NCI-H2081 (cell line): ENCODE measurements at regions not wholly inside any gene's neighbourhood (a gene's known extent, or its start where the extent isn't known, plus 50 kb on each side); places are given as distances from the start of the nearest gene placed in this dataset.
"Not testable (repeated sequence)": the region's sequence is repeated elsewhere in the genome, so short reads cannot be mapped to it uniquely, and the experiment has no call there.

Experiments used
- DNase-seq, 2 experiments: peaks; one replicate each; lab custom pipeline; 2025; lab: John Stamatoyannopoulos, UW

GRCh38 chr4:138892483-138893407 is 122.8 kb upstream of the NOCT start:
- DNase-seq, result no peak

- DNase-seq, result peak; percentile 70 to 88
Measured at GRCh38 chr4:138891631-138892031, 124.0 kb upstream of the NOCT start.

GRCh38 chr4:138890891-138891570 is 124.5 kb upstream of the NOCT start:
- DNase-seq, result peak; percentile 82 to 95

DNA sequence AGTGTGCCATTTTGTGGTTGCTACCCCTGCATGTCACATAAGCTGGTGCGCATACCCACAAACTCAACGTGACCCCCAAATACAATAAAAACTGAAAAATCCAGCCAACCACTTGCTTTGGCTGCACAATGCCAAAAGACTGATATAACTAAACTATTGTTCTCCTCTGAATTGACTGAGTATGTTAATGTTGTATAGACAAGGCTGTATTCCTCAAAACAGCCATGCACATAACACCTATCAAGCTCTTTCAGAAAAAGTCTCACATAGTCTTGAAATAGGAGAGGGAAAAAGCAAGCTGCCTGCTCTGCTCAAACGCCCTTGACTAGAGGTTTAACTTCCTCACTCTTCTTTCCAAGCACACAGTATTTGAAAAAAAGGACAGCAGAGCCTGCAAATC is 126.4 kb upstream of the NOCT start:
- DNase-seq, result no peak

GRCh38 chr4:138887741-138888140 is 127.8 kb upstream of the NOCT start:
- DNase-seq, result no peak

GRCh38 chr4:138887341-138887740 is 128.2 kb upstream of the NOCT start:
- no peak for DNase-seq

DNA sequence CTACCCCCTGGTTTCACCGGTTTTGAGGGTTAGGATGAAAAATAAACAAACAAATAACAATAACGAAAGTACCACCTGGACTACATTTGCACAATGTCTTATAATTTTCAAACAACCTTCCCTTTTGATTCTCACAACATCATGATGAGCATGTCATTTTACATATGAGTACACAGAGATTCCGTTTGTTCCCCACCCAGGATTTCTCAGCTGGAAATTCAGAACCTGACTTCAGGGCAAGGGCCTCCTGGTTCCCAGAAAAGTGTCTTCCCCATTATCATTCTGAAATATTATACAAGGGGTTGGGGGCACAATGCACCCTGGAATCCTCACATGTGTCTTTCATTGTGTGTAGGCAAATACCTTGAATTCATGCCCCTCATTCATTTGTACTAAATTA is 135.8 kb upstream of the NOCT start:
- DNase-seq, result no peak

GRCh38 chr4:138875891-138876608 is 139.5 kb upstream of the NOCT start:
- DNase-seq, result no peak

GRCh38 chr4:138871555-138871875 is 144.1 kb upstream of the NOCT start:
- DNase-seq, result no peak

DNA sequence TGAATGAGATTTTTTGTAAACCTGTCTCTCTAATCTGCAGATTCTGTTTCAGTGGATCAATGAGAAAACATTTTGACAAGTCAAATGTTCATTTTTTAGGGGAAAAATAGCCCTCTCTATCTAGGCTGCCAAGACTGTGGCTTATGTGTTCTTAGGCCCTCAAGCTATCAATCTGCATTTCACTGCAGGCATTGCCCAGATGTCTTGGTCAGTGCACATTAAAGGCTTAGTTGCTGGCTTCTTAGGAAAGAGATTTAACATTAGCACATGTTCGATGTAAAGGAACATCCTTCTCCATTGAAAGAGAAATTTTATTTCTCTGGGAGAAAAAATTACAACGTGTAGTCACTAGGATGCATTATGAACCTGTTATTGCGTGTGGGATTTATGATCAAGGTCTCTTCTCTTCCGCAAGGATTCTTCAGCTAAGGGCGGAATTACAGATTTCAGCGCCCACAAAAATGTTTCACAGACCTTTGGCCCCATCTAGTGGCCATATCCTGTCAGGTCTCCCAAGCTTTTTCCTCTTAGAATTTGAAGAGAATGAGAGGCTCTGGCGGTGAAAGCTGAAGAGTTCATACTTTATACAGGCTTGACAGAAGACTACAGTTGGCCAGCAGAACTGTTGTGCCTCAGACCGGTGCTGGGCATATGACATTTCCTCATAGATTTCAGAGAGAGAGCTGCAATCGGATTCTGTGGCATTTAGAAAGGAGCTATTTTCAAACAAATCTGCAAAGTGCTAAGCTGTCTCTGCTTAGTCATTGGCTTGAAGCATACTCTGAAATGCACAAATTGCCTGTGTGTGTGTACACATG is 144.6 kb upstream of the NOCT start:
- DNase-seq, result peak; percentile 85 to 91

GRCh38 chr4:138869631-138870030 is 145.9 kb upstream of the NOCT start:
- DNase-seq, result no peak

DNA sequence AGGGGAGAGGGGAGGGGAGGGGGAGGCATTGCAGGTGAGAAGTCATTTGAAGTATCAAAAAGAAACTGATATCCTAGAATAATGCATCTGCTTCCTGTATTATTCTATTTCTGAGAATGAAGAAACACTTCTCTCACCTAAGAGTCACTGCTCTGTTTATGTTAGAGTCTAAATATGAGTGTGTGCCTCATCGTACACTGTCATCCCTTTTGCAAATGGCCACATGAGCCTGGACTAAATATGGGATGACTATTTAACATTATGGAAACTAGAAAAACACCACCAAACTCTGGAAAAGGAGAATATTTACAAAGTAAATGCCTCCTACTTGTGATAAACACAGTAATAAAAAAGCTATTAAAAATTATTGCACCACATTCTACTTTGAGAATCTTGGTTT is 146.4 kb upstream of the NOCT start:
- no peak for DNase-seq

DNA sequence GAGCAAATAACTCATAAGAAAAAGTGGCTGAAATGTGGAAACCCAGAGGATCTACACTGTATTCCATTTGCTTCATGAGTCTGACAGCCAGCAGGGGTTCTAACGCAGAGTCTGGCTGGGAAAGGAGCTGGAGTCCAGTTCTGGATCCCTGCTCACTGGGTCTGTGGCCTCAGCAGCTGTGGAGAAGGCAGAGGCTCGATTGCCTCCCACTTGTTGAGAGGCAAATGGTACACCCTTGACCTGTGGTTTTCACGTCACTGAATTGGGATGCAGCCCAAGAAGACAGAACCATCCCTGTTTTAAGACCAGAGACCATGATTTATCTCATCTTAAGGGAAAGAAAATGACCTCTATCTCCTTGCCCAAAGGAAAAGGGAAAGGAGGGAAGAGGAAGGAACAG is 147.0 kb upstream of the NOCT start:
- DNase-seq, result no peak

DNA sequence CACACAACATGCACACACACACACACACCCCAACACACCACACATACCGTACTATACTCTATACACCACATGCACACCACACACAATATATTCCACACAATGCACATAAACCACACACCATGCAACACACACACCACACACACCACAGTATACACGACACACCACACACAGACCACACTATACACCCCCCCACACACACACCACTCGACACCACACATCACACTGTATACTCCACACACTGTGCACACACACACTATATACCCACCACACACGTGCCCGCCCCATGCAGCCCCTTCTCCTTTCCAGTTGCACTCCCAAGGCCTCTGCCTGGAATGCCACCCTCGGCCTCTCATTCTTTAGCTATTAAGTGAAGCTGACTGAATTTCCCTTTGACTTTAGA is 148.2 kb upstream of the NOCT start:
- DNase-seq, result no peak

DNA sequence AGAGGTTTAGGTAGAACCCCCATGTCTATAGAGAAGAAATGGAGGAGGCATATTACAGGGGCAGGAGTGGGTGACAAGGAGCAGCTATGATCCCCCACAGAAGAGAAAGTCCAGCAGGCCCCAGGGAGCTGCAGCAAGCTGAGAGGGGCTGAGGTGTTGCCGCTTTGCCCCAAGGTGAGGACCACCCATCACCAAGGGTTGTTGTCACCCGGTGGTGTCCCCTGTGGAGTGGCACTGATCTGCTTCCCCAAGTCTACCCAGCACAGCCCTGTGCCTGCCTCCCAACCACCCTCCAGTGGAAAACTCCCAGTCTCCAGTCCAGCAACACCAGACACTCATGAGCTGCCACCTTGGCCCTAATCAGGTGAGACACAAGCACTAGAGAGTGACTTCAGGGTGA is 149.3 kb upstream of the NOCT start:
- no peak for DNase-seq

DNA sequence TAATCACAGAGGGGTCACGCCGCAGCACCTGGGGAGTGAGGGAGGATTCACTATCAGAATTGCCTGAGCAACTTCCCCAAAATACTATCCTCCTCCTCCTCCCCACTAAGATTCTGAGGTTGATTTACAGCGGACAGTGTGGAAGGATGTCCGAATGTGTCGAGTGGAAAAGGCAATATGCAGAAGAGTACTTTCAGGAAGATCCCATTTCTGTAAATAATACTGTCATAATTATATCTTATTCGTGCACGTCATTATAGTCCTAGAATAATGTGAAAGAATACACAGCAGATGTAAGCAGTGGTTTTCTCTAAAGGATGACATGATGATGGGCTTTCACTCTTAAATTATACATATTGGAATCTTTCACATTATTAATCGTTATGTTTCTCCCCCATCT is 149.8 kb upstream of the NOCT start:
- no peak for DNase-seq

GRCh38 chr4:138864961-138865720 is 150.4 kb upstream of the NOCT start:
- peak in 1 of 2 experiments; percentile 51 for DNase-seq

- DNase-seq, result no peak
Measured at GRCh38 chr4:138863160-138863559, 152.4 kb upstream of the NOCT start.

DNA sequence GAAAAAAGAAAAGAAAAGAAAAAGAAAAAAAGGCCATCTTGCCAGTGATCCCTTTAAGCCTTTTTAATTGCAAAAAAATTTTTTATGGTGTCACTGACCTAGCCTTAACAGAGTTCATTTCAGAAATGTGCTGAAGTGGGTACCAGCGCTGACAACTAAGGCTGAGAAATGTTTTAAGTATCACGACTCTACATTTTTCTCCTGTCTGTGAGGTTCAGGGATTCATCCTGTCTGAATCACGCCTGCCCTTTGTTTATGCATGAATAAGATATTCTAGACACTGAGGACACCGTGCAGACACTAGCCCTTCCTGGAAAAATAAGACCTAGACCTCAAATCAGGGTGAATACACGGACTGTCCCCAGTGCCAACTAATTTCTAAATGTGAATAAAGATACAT is 154.4 kb upstream of the NOCT start:
- DNase-seq, result no peak

- not testable (repeated sequence) for DNase-seq
Measured at GRCh38 chr4:138860357-138860756, 155.2 kb upstream of the NOCT start.

DNA sequence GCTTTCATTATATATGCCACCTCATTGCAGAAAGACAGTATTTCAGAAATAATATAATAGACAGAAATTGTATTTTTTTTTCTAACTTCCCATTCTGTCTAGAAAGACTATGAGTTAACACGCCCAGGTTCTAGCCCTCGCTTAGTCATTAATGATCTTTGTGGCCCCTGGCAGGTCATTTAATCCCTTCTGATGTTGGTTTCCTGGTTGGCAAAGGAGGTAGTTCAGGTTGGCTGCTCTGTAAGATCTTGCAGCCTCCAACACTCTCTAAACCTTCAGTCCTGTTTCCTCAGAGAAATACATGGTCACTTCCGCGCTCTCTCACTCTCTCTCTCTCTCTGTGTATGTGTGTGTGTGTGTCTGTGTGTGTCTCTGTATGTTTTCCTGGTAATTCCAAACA is 156.3 kb upstream of the NOCT start:
- no peak for DNase-seq
